ENCODE measurements at regions not wholly inside any gene's neighbourhood (a gene's known extent, or its start where the extent isn't known, plus 50 kb on each side); places are given as distances from the start of the nearest gene placed in this dataset.
A peak's percentile ranks its signal among the peaks of the same experiment; 100 is the strongest.

DNA sequence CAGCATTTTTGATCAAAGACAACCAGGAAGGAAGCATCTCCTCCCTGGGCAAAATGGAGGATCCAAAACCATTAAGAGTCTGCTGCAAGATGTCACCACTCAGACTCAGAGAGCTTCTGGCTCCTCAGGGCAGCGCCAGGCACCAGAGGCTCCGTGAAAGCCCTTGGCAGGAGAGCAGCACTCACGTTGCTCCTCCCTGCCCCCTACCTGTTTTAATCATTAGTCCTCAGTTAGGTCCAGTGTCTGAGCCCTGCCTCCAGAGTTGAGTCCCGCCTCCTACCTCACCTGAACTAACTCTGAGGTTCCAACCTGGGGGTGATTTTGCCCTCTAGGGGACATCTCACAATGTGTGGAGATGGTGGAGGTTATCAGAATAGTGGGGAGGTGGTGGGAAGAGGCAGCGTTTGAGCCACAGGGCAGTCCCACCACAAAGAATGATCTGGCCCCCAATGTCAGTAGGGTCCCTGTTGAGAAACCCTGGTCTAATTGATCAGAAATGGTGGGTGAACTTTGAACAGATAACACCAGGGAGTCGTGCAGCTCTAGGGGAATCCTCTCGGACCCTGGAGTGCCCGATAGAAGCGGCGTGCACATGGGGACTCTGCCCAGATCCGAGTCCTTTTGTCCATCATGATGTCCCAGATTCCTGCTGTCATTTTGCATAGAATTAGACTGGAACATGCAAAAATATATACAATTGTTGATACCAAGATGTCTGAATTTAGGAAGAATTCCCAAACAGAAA is 156.7 kb upstream of the DIO3 start:
- peak in 2 of 3 donors; percentile 22 to 36 for DNase-seq
- Histone ChIP-seq H3K9me3 (ENCODE audit: control insufficient read depth in 4 of 4, insufficient read depth in 3 of 4, low read length in 3 of 4) (no peaks in the 10 kb centered on the region), H3K36me3 (ENCODE audit: control insufficient read depth in 4 of 4, insufficient read depth in 4 of 4, low read length in 4 of 4) (no peaks in the 10 kb centered on the region), H3K27ac (ENCODE audit: low read depth in 1 of 2, low read length in 1 of 2) (no peak overlapping the region), H3K4me3 (no peak overlapping the region), H3K9ac (ENCODE audit: insufficient read depth in 1 of 2, low read length in 2 of 2) (no peak overlapping the region), H3K4me1 (ENCODE audit: control insufficient read depth in 5 of 5, insufficient read depth in 5 of 5, low read length in 5 of 5) (peaks cover 0 to 69% (median 23%) of the 10 kb centered on the region in 5 donors), H3K27me3 (ENCODE audit: control insufficient read depth in 3 of 3, insufficient read depth in 3 of 3, low read length in 2 of 3) (peaks cover 0 to 3% (median 0%) of the 10 kb centered on the region in 3 donors)
- no peak for TF ChIP-seq CTCF (IDR thresholded peaks at IDR 0.05; ENCODE audit: control extremely low read depth, extremely low read depth)
- no peak for ATAC-seq (ENCODE audit: insufficient read depth, low FRiP score)
- 82 to 85% methylated on average over 11 of the region's 11 CpGs for WGBS, 2 donors

DNA sequence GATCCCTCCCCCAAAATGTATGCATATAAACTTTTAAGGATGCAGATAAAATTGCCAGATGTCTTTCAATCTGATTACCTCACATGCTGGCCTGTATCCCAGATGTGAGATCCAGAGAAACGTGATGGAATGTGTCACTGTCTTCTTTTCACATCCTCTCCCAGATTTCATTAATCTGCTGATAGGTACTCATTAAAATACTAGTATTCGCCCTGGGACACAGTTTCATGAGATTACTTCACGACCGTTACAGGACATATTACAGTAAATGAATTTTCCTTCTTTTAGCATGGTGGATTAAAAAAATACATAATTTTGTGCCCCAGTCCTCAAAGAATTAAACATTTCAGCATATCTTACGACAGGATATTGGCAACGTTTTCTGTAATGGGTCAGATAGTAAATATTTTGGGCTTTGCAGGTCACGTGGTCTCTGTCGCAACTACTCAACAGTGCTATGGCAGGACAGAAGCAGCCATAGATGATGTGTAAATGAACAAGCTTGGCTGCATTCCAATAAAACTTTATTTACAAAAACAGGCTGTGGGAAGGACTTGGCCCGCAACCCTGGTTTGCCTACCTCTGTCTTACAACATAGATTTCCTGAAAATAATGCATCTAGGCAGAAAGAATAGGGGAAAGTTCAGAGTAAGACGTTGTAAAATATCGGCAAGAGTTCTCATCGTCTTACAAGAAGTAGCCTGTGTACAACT is 156.0 kb upstream of the DIO3 start:
- Histone ChIP-seq H3K27me3 (ENCODE audit: control insufficient read depth in 3 of 3, insufficient read depth in 3 of 3, low read length in 2 of 3) (peaks cover 0 to 3% (median 0%) of the 10 kb centered on the region in 3 donors), H3K27ac (ENCODE audit: low read depth in 1 of 2, low read length in 1 of 2) (no peak overlapping the region), H3K9ac (ENCODE audit: insufficient read depth in 1 of 2, low read length in 2 of 2) (no peak overlapping the region), H3K9me3 (ENCODE audit: control insufficient read depth in 4 of 4, insufficient read depth in 3 of 4, low read length in 3 of 4) (no peaks in the 10 kb centered on the region), H3K4me1 (ENCODE audit: control insufficient read depth in 5 of 5, insufficient read depth in 5 of 5, low read length in 5 of 5) (peaks cover 0 to 72% (median 20%) of the 10 kb centered on the region in 5 donors), H3K36me3 (ENCODE audit: control insufficient read depth in 4 of 4, insufficient read depth in 4 of 4, low read length in 4 of 4) (no peaks in the 10 kb centered on the region), H3K4me3 (no peak overlapping the region)
- WGBS, 2 donors, result 61 to 68% methylated on average over 12 of the region's 12 CpGs
- TF ChIP-seq CTCF (IDR thresholded peaks at IDR 0.05; ENCODE audit: control extremely low read depth, extremely low read depth), result no peak
- peak; percentile 91 to 99 (median 99) for DNase-seq
- no peak for ATAC-seq (ENCODE audit: insufficient read depth, low FRiP score)

DNA sequence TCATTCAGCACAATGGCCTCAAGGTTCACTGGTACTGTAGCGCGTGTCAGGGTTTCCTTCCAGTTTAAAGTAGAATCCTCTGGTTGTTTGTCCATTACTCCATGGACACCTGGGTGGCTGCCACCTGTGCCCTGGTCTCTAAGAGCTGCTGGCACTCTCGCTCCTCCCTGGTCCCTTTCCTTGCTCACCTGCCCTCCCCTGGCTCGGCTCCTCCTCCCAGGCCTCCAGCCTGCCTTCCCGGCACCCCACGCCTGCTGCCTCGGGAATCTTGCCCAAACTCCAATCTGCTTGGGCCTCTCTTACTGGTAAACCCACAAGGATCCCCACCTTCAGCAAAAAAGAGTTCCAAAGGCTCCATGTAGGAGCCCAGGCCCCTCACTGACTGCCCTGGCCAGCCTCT is 154.4 kb upstream of the DIO3 start:
- Histone ChIP-seq H3K4me3 (no peak overlapping the region), H3K9me3 (ENCODE audit: control insufficient read depth in 4 of 4, insufficient read depth in 3 of 4, low read length in 3 of 4) (no peaks in the 10 kb centered on the region), H3K4me1 (ENCODE audit: control insufficient read depth in 5 of 5, insufficient read depth in 5 of 5, low read length in 5 of 5) (peaks cover 0 to 69% (median 18%) of the 10 kb centered on the region in 5 donors), H3K27me3 (ENCODE audit: control insufficient read depth in 3 of 3, insufficient read depth in 3 of 3, low read length in 2 of 3) (peaks cover 0 to 3% (median 0%) of the 10 kb centered on the region in 3 donors), H3K27ac (ENCODE audit: low read depth in 1 of 2, low read length in 1 of 2) (no peak overlapping the region), H3K9ac (ENCODE audit: insufficient read depth in 1 of 2, low read length in 2 of 2) (no peak overlapping the region), H3K36me3 (ENCODE audit: control insufficient read depth in 4 of 4, insufficient read depth in 4 of 4, low read length in 4 of 4) (no peaks in the 10 kb centered on the region)
- no peak for TF ChIP-seq CTCF (IDR thresholded peaks at IDR 0.05; ENCODE audit: control extremely low read depth, extremely low read depth)
- DNase-seq (no peak), ATAC-seq (ENCODE audit: insufficient read depth, low FRiP score) (no peak)
- WGBS, 2 donors, result 83 to 84% methylated on average over 7 of the region's 7 CpGs
